BLaER1 (cell line): ENCODE measurements at regions not wholly inside any gene's neighbourhood (a gene's known extent, or its start where the extent isn't known, plus 50 kb on each side); places are given as distances from the start of the nearest gene placed in this dataset.

Experiments used
- H3K27ac ChIP-seq: shearing (Covaris generic); formaldehyde crosslinking; 2 replicates; pipeline ENCODE4 v1.8.1; 2022
- H3K27me3 ChIP-seq: shearing (Covaris generic); formaldehyde crosslinking; 2 replicates; pipeline ENCODE4 v1.8.1; 2022
- H3K36me3 ChIP-seq: shearing (Covaris generic); formaldehyde crosslinking; 2 replicates; pipeline ENCODE4 v1.8.1; 2022
- H3K4me1 ChIP-seq: shearing (Covaris generic); formaldehyde crosslinking; 2 replicates; pipeline ENCODE4 v1.8.1; 2022
- H3K4me2 ChIP-seq: shearing (Covaris generic); formaldehyde crosslinking; 2 replicates; pipeline ENCODE4 v1.8.1; 2022
- H3K4me3 ChIP-seq: shearing (Covaris generic); formaldehyde crosslinking; 2 replicates; pipeline ENCODE4 v1.8.1; 2022
- H3K9ac ChIP-seq: shearing (Covaris generic); formaldehyde crosslinking; 2 replicates; pipeline ENCODE4 v1.8.1; 2022
- H3K9me3 ChIP-seq: shearing (Covaris generic); formaldehyde crosslinking; 2 replicates; pipeline ENCODE4 v1.8.1; 2022
- H4K20me1 ChIP-seq: shearing (Covaris generic); formaldehyde crosslinking; 2 replicates; pipeline ENCODE4 v1.8.1; 2022
- Cebpa-rat ChIP-seq: shearing (Covaris generic); IDR thresholded peaks from 2 replicates; pipeline ENCODE4 v1.8.1; 2022

- Histone ChIP-seq H3K4me2 (peak overlapping the region; percentile 76), H3K27ac (no peak overlapping the region)
Measured at GRCh38 chr3:159761848-159762635, 226.6 kb upstream of the IL12A start.

GRCh38 chr3:159763011-159763601 is 225.5 kb upstream of the IL12A start:
- H3K9ac ChIP-seq: peak overlapping the region; percentile 62
- H3K36me3 ChIP-seq: no peaks in the 10 kb centered on the region
- peaks cover 22% of the 10 kb centered on the region for H3K4me1 ChIP-seq
- peak overlapping the region; percentile 69 for H3K27ac ChIP-seq
- H3K27me3 ChIP-seq: no peaks in the 10 kb centered on the region
- TF ChIP-seq Cebpa-rat: no peak
- peak overlapping the region; percentile 76 for H3K4me2 ChIP-seq
- peaks cover 8% of the 10 kb centered on the region; the same call in 1 of the 2 replicates for H4K20me1 ChIP-seq
- no peaks in the 10 kb centered on the region for H3K9me3 ChIP-seq
- peak overlapping the region; percentile 87 for H3K4me3 ChIP-seq

More at GRCh38 chr3:159761848-159762635, 226.6 kb upstream of the IL12A start:
- H4K20me1 ChIP-seq: peaks cover 8% of the 10 kb centered on the region; the same call in 1 of the 2 replicates
- H3K4me1 ChIP-seq: peaks cover 22% of the 10 kb centered on the region
- no peaks in the 10 kb centered on the region for H3K36me3 ChIP-seq
- H3K9me3 ChIP-seq: peaks cover 5% of the 10 kb centered on the region
- H3K9ac ChIP-seq: no peak overlapping the region
- no peak overlapping the region for H3K4me3 ChIP-seq
- H3K27me3 ChIP-seq: no peaks in the 10 kb centered on the region
- no peak for TF ChIP-seq Cebpa-rat

GRCh38 chr3:159763602-159764489 is 224.8 kb upstream of the IL12A start:
- H3K9me3 ChIP-seq: no peaks in the 10 kb centered on the region
- H3K27ac ChIP-seq: peak overlapping the region; percentile 80
- H3K4me3 ChIP-seq: peak overlapping the region; percentile 87
- no peaks in the 10 kb centered on the region for H3K36me3 ChIP-seq
- peak overlapping the region; percentile 92 for H3K4me2 ChIP-seq
- H3K4me1 ChIP-seq: peaks cover 22% of the 10 kb centered on the region
- no peak for TF ChIP-seq Cebpa-rat
- H4K20me1 ChIP-seq: peaks cover 8% of the 10 kb centered on the region; the same call in 1 of the 2 replicates
- H3K27me3 ChIP-seq: no peaks in the 10 kb centered on the region
- H3K9ac ChIP-seq: peak overlapping the region; percentile 82

GRCh38 chr3:159764490-159765029 is 224.1 kb upstream of the IL12A start:
- Histone ChIP-seq H3K36me3 (no peaks in the 10 kb centered on the region), H4K20me1 (peaks cover 8% of the 10 kb centered on the region; the same call in 1 of the 2 replicates), H3K4me3 (peak overlapping the region; percentile 87), H3K4me2 (peak overlapping the region; percentile 92), H3K27ac (peak overlapping the region; percentile 80), H3K4me1 (peaks cover 22% of the 10 kb centered on the region), H3K27me3 (no peaks in the 10 kb centered on the region), H3K9me3 (no peaks in the 10 kb centered on the region), H3K9ac (peak overlapping the region; percentile 82)
- TF ChIP-seq Cebpa-rat: no peak

- H3K4me1 ChIP-seq: peaks cover 22% of the 10 kb centered on the region
- peak overlapping the region; percentile 80 for H3K27ac ChIP-seq
- TF ChIP-seq Cebpa-rat: no peak
- peak overlapping the region; percentile 82 for H3K9ac ChIP-seq
- H3K27me3 ChIP-seq: no peaks in the 10 kb centered on the region
- H3K36me3 ChIP-seq: no peaks in the 10 kb centered on the region
- peak overlapping the region; percentile 92 for H3K4me2 ChIP-seq
- H4K20me1 ChIP-seq: peaks cover 9% of the 10 kb centered on the region; the same call in 1 of the 2 replicates
- H3K9me3 ChIP-seq: no peaks in the 10 kb centered on the region
- peak overlapping the region; percentile 87 for H3K4me3 ChIP-seq
Measured at GRCh38 chr3:159765030-159765859, 223.4 kb upstream of the IL12A start.

GRCh38 chr3:159765860-159766294 is 222.8 kb upstream of the IL12A start:
- peak overlapping the region; percentile 92 for H3K4me2 ChIP-seq
- no peak overlapping the region for H3K27ac ChIP-seq
- peaks cover 22% of the 10 kb centered on the region for H3K4me1 ChIP-seq
- peaks cover 13% of the 10 kb centered on the region; the same call in 1 of the 2 replicates for H4K20me1 ChIP-seq
- no peaks in the 10 kb centered on the region for H3K27me3 ChIP-seq
- no peaks in the 10 kb centered on the region for H3K9me3 ChIP-seq
- H3K36me3 ChIP-seq: no peaks in the 10 kb centered on the region
- TF ChIP-seq Cebpa-rat: no peak
- H3K9ac ChIP-seq: peak overlapping the region; percentile 82
- H3K4me3 ChIP-seq: peak overlapping the region; percentile 87

- Histone ChIP-seq H3K9ac (no peak overlapping the region), H3K27ac (no peak overlapping the region), H3K4me3 (no peak overlapping the region), H3K27me3 (no peaks in the 10 kb centered on the region), H3K4me1 (peaks cover 22% of the 10 kb centered on the region), H3K9me3 (no peaks in the 10 kb centered on the region), H3K4me2 (peak overlapping the region; percentile 92; the same call in 1 of the 2 replicates), H4K20me1 (peaks cover 13% of the 10 kb centered on the region; the same call in 1 of the 2 replicates), H3K36me3 (no peaks in the 10 kb centered on the region)
- no peak for TF ChIP-seq Cebpa-rat
Measured at GRCh38 chr3:159766563-159767185, 222.0 kb upstream of the IL12A start.

GRCh38 chr3:159770998-159771397 is 217.6 kb upstream of the IL12A start:
- Histone ChIP-seq H4K20me1 (peaks cover 6% of the 10 kb centered on the region; the same call in 1 of the 2 replicates), H3K9me3 (no peaks in the 10 kb centered on the region), H3K4me3 (no peak overlapping the region), H3K4me2 (no peak overlapping the region), H3K9ac (no peak overlapping the region), H3K4me1 (peaks cover 8% of the 10 kb centered on the region), H3K27ac (no peak overlapping the region), H3K36me3 (no peaks in the 10 kb centered on the region; the same call in none of the 2 replicates), H3K27me3 (no peaks in the 10 kb centered on the region)
- TF ChIP-seq Cebpa-rat: no peak
